Neural cell (in vitro differentiated cells): ENCODE measurements at regions not wholly inside any gene's neighbourhood (a gene's known extent, or its start where the extent isn't known, plus 50 kb on each side); places are given as distances from the start of the nearest gene placed in this dataset.

Experiments used
- POLR2AphosphoS5 ChIP-seq: IDR thresholded peaks from 2 replicates; pipeline ENCODE4 v1.6.1; 2012
- SMC3 ChIP-seq: fragments of 450-650 bp; conservative IDR thresholded peaks from 2 replicates; pipeline ENCODE4 v1.6.1; 2014; ENCODE audit warnings: antibody characterized with exemption, mild to moderate bottlenecking, moderate library complexity; ENCODE audit not compliant: poor library complexity
- TF ChIP-seq, protein P1 (sequence below): fragments of 450-650 bp; IDR thresholded peaks from 2 replicates; pipeline ENCODE4 v1.5.1; 2014; ENCODE audit warnings: antibody characterized with exemption, mild to moderate bottlenecking, moderate library complexity; ENCODE audit not compliant: poor library complexity, severe bottlenecking

DNA sequence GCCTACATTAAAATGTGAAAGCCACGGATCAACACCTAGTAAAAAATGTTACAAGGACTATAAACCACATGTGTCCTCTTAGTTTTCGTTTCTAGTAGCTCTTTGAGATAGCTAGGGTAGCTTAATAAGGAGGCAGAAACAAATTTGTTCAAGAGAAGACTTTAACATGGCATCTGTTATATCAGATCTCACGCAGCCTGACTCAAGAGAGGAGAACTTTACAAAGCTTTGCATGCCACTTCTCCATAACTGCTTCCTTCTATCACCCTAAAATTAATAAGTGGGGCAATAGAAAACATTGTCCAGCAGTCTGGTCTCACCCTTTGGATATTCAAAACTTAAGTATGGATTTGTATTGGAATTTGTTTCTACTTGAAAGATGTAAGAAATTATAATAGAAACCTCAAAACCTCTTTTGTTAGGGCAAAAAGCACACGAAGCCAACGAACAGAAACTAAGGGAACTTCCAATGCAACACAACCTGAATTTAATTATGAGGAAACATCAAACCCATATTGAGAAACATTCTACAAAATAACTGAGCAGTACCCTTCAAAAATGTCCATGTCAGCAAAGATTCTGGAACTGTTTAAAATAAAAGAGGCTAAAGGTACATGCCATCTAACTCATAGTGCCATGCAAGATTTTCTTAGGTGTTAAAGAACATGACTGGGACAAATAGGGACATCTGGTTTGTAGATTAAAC, 194.8 kb downstream of the LRIG3 start:
- TF ChIP-seq, protein P1, sequence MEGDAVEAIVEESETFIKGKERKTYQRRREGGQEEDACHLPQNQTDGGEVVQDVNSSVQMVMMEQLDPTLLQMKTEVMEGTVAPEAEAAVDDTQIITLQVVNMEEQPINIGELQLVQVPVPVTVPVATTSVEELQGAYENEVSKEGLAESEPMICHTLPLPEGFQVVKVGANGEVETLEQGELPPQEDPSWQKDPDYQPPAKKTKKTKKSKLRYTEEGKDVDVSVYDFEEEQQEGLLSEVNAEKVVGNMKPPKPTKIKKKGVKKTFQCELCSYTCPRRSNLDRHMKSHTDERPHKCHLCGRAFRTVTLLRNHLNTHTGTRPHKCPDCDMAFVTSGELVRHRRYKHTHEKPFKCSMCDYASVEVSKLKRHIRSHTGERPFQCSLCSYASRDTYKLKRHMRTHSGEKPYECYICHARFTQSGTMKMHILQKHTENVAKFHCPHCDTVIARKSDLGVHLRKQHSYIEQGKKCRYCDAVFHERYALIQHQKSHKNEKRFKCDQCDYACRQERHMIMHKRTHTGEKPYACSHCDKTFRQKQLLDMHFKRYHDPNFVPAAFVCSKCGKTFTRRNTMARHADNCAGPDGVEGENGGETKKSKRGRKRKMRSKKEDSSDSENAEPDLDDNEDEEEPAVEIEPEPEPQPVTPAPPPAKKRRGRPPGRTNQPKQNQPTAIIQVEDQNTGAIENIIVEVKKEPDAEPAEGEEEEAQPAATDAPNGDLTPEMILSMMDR, result no peak
- TF ChIP-seq SMC3 (no peak), POLR2AphosphoS5 (no peak)
